Astrocyte (in vitro differentiated cells and primary cell): ENCODE measurements at regions not wholly inside any gene's neighbourhood (a gene's known extent, or its start where the extent isn't known, plus 50 kb on each side); places are given as distances from the start of the nearest gene placed in this dataset.

Experiments used
- DNase-seq: peaks from one replicate; pipeline ENCODE4 v3.0.0-alpha.2; 2010; ENCODE audit warnings: low read depth
- FAIRE-seq: peaks from 2 replicates; lab custom pipeline; 2011; peaks lifted over from hg19 to GRCh38; lab: Jason Lieb, UNC
- H2AFZ ChIP-seq: 2 replicates; pipeline ENCODE4 v1.6.0; 2012; ENCODE audit warnings: low read depth, low read length, inconsistent platforms
- H3K27ac ChIP-seq: 2 replicates; pipeline ENCODE4 v1.5.1; 2011; ENCODE audit warnings: low read depth, low read length, inconsistent platforms
- H3K27me3 ChIP-seq: 2 replicates; pipeline ENCODE4 v1.6.0; 2011; ENCODE audit warnings: low read length, inconsistent platforms; ENCODE audit not compliant: insufficient read depth
- H3K36me3 ChIP-seq: 2 replicates; pipeline ENCODE4 v1.5.1; 2011; ENCODE audit warnings: low read length, inconsistent platforms; ENCODE audit not compliant: insufficient read depth
- H3K4me1 ChIP-seq: 2 replicates; pipeline ENCODE4 v1.5.1; 2011; ENCODE audit warnings: low read length, inconsistent platforms; ENCODE audit not compliant: insufficient read depth
- H3K4me2 ChIP-seq: 2 replicates; pipeline ENCODE4 v1.6.0; 2012; ENCODE audit warnings: low read length, inconsistent platforms
- H3K4me3 ChIP-seq: 2 replicates; pipeline ENCODE4 v1.5.1; 2011; ENCODE audit warnings: low read depth, mild to moderate bottlenecking, low read length, inconsistent platforms; ENCODE audit not compliant: insufficient read depth
- H3K79me2 ChIP-seq: 2 replicates; pipeline ENCODE4 v1.6.0; 2012; ENCODE audit warnings: mild to moderate bottlenecking, low read length, inconsistent platforms; ENCODE audit not compliant: insufficient read depth
- H3K9ac ChIP-seq: 2 replicates; pipeline ENCODE4 v1.6.0; 2012; ENCODE audit warnings: mild to moderate bottlenecking, low read length, inconsistent platforms
- H3K9me3 ChIP-seq: 2 replicates; pipeline ENCODE4 v1.5.1; 2012; ENCODE audit warnings: low read depth, mild to moderate bottlenecking, low read length, inconsistent platforms; ENCODE audit not compliant: insufficient read depth
- H4K20me1 ChIP-seq: 2 replicates; pipeline ENCODE4 v1.6.0; 2012; ENCODE audit warnings: low read length, inconsistent platforms; ENCODE audit not compliant: insufficient read depth
- H3K27ac Mint-ChIP-seq: one replicate; pipeline ENCODE4 v1.8.0; 2021; ENCODE audit warnings: mild to moderate bottlenecking, mixed read lengths; ENCODE audit not compliant: unreplicated experiment
- H3K27me3 Mint-ChIP-seq: one replicate; pipeline ENCODE4 v1.8.0; 2021; ENCODE audit warnings: low read depth, mixed read lengths; ENCODE audit not compliant: unreplicated experiment
- H3K36me3 Mint-ChIP-seq: one replicate; pipeline ENCODE4 v1.8.0; 2021; ENCODE audit warnings: low read depth, mixed read lengths; ENCODE audit not compliant: unreplicated experiment
- H3K4me1 Mint-ChIP-seq: one replicate; pipeline ENCODE4 v1.8.0; 2021; ENCODE audit warnings: low read depth, mixed read lengths; ENCODE audit not compliant: unreplicated experiment
- H3K4me3 Mint-ChIP-seq: one replicate; pipeline ENCODE4 v1.8.0; 2021; ENCODE audit warnings: mild to moderate bottlenecking, moderate library complexity, mixed read lengths; ENCODE audit not compliant: unreplicated experiment
- H3K9me3 Mint-ChIP-seq: one replicate; pipeline ENCODE4 v1.8.0; 2021; ENCODE audit warnings: mild to moderate bottlenecking, mixed read lengths; ENCODE audit not compliant: unreplicated experiment
- CTCF ChIP-seq: IDR thresholded peaks from 2 replicates; pipeline ENCODE4 v1.5.1; 2011; ENCODE audit warnings: low read depth, mild to moderate bottlenecking, inconsistent platforms, low read length, moderate library complexity; ENCODE audit not compliant: insufficient read depth
- EZH2 ChIP-seq: IDR thresholded peaks from 2 replicates; pipeline ENCODE4 v1.6.1; 2012; ENCODE audit warnings: mild to moderate bottlenecking, low read length, inconsistent platforms; ENCODE audit not compliant: insufficient read depth

GRCh38 chrY:12615733-12616446, 85.1 kb upstream of the USP9Y start:
- DNase-seq (no peak), FAIRE-seq (no peak)
- no peaks in the 10 kb centered on the region for H3K36me3 Mint-ChIP-seq
- no peak overlapping the region for H2AFZ ChIP-seq
- no peak overlapping the region for H3K4me3 Mint-ChIP-seq
- peaks cover 5% of the 10 kb centered on the region for H3K9me3 Mint-ChIP-seq
- H3K4me1 Mint-ChIP-seq, result no peaks in the 10 kb centered on the region
- no peak overlapping the region for H3K27ac ChIP-seq
- no peaks in the 10 kb centered on the region for H3K27me3 ChIP-seq
- no peaks in the 10 kb centered on the region for H3K27me3 Mint-ChIP-seq
- H3K36me3 ChIP-seq, result no peaks in the 10 kb centered on the region
- TF ChIP-seq EZH2, result no peak
- TF ChIP-seq CTCF, result no peak
- H3K4me2 ChIP-seq, result no peak overlapping the region
- no peaks in the 10 kb centered on the region for H3K4me1 ChIP-seq
- H3K27ac Mint-ChIP-seq, result no peak overlapping the region
- no peak overlapping the region for H3K4me3 ChIP-seq
- H4K20me1 ChIP-seq, result no peaks in the 10 kb centered on the region
- no peak overlapping the region for H3K9ac ChIP-seq
- H3K79me2 ChIP-seq, result no peaks in the 10 kb centered on the region
- no peaks in the 10 kb centered on the region for H3K9me3 ChIP-seq

- no peak overlapping the region for H3K4me2 ChIP-seq
- no peak for FAIRE-seq
- H3K4me1 ChIP-seq, result no peaks in the 10 kb centered on the region
- Mint-ChIP-seq H3K9me3 (no peaks in the 10 kb centered on the region), H3K36me3 (no peaks in the 10 kb centered on the region), H3K4me3 (no peak overlapping the region), H3K27me3 (no peaks in the 10 kb centered on the region), H3K4me1 (peaks cover 3% of the 10 kb centered on the region), H3K27ac (no peak overlapping the region)
- H3K9me3 ChIP-seq, result no peaks in the 10 kb centered on the region
- DNase-seq, result no peak
- no peak overlapping the region for H3K4me3 ChIP-seq
- H2AFZ ChIP-seq, result no peak overlapping the region
- TF ChIP-seq EZH2, result no peak
- peak; percentile 42 for TF ChIP-seq CTCF
- H3K79me2 ChIP-seq, result no peaks in the 10 kb centered on the region
- H3K36me3 ChIP-seq, result no peaks in the 10 kb centered on the region
- no peak overlapping the region for H3K27ac ChIP-seq
- no peaks in the 10 kb centered on the region for H4K20me1 ChIP-seq
- no peaks in the 10 kb centered on the region for H3K27me3 ChIP-seq
- H3K9ac ChIP-seq, result no peak overlapping the region
These were observed 79.5 kb upstream of the USP9Y start for GRCh38 chrY:12621454-12622081.

GRCh38 chrY:12623204-12623603, 77.8 kb upstream of the USP9Y start:
- TF ChIP-seq CTCF (no peak), EZH2 (no peak)
- H4K20me1 ChIP-seq, result no peaks in the 10 kb centered on the region
- H3K36me3 Mint-ChIP-seq, result no peaks in the 10 kb centered on the region

More at GRCh38 chrY:12623204-12623603, 77.8 kb upstream of the USP9Y start:
- Histone ChIP-seq H3K4me3 (no peak overlapping the region), H3K36me3 (no peaks in the 10 kb centered on the region), H3K4me2 (no peak overlapping the region), H2AFZ (no peak overlapping the region), H3K9ac (no peak overlapping the region), H3K27me3 (no peaks in the 10 kb centered on the region), H3K79me2 (no peaks in the 10 kb centered on the region), H3K9me3 (no peaks in the 10 kb centered on the region), H3K27ac (no peak overlapping the region), H3K4me1 (no peaks in the 10 kb centered on the region)
- Mint-ChIP-seq H3K4me3 (no peak overlapping the region), H3K9me3 (no peaks in the 10 kb centered on the region), H3K4me1 (peaks cover 3% of the 10 kb centered on the region), H3K27me3 (no peaks in the 10 kb centered on the region), H3K27ac (no peak overlapping the region)
- DNase-seq, result no peak
- FAIRE-seq, result no peak
